ENCODE measurements at regions not wholly inside any gene's neighbourhood (a gene's known extent, or its start where the extent isn't known, plus 50 kb on each side); places are given as distances from the start of the nearest gene placed in this dataset.
A peak's percentile ranks its signal among the peaks of the same experiment; 100 is the strongest.
"Not testable (repeated sequence)": the region's sequence is repeated elsewhere in the genome, so short reads cannot be mapped to it uniquely, and the experiment has no call there.

- Mint-ChIP-seq H3K9me3 (peaks cover 2% of the 10 kb centered on the region), H3K4me3 (no peak overlapping the region), H3K27ac (no peak overlapping the region), H3K27me3 (peaks cover 3 to 16% of the 10 kb centered on the region in 2 donors), H3K4me1 (ENCODE audit: low read depth in 2 of 2) (no peaks in the 10 kb centered on the region), H3K36me3 (no peaks in the 10 kb centered on the region)
- DNase-seq (ENCODE audit: low spot score) (no peak), ATAC-seq (no peak)
Measured at GRCh38 chr5:108556441-108557145, 174.7 kb upstream of the FBXL17 start.

- Mint-ChIP-seq H3K4me3 (no peak overlapping the region), H3K36me3 (no peaks in the 10 kb centered on the region), H3K4me1 (ENCODE audit: low read depth in 2 of 2) (no peaks in the 10 kb centered on the region), H3K27me3 (peaks cover 15 to 26% of the 10 kb centered on the region in 2 donors), H3K9me3 (peaks cover 2% of the 10 kb centered on the region), H3K27ac (no peak overlapping the region)
- ATAC-seq (no peak), DNase-seq (ENCODE audit: low spot score) (no peak)
Measured at GRCh38 chr5:108548684-108549596, 167.0 kb upstream of the FBXL17 start.

GRCh38 chr5:108546939-108547338 lies 165.0 kb upstream of the FBXL17 start:
- no peak for DNase-seq (ENCODE audit: low spot score)
- no peak overlapping the region for H3K4me3 Mint-ChIP-seq
- H3K27me3 Mint-ChIP-seq: peaks cover 15 to 17% of the 10 kb centered on the region in 2 donors
- no peaks in the 10 kb centered on the region for H3K4me1 Mint-ChIP-seq (ENCODE audit: low read depth in 2 of 2)
- no peaks in the 10 kb centered on the region for H3K9me3 Mint-ChIP-seq
- no peak for ATAC-seq
- H3K27ac Mint-ChIP-seq: no peak overlapping the region
- no peaks in the 10 kb centered on the region for H3K36me3 Mint-ChIP-seq

- no peaks in the 10 kb centered on the region for H3K4me1 Mint-ChIP-seq (ENCODE audit: low read depth in 2 of 2)
- no peaks in the 10 kb centered on the region for H3K36me3 Mint-ChIP-seq
- no peak overlapping the region for H3K27ac Mint-ChIP-seq
- H3K4me3 Mint-ChIP-seq: no peak overlapping the region
- DNase-seq (ENCODE audit: low spot score) (no peak), ATAC-seq (no peak)
- H3K9me3 Mint-ChIP-seq: no peaks in the 10 kb centered on the region
- peaks cover 17 to 20% of the 10 kb centered on the region in 2 donors for H3K27me3 Mint-ChIP-seq
Measured at GRCh38 chr5:108545301-108545700, 163.4 kb upstream of the FBXL17 start.

GRCh38 chr5:108543486-108543885 lies 161.6 kb upstream of the FBXL17 start:
- peaks cover 17 to 26% of the 10 kb centered on the region in 2 donors for H3K27me3 Mint-ChIP-seq
- no peaks in the 10 kb centered on the region for H3K4me1 Mint-ChIP-seq (ENCODE audit: low read depth in 2 of 2)
- no peak overlapping the region for H3K27ac Mint-ChIP-seq
- no peaks in the 10 kb centered on the region for H3K36me3 Mint-ChIP-seq
- DNase-seq (ENCODE audit: low spot score) (no peak), ATAC-seq (no peak)
- no peaks in the 10 kb centered on the region for H3K9me3 Mint-ChIP-seq
- H3K4me3 Mint-ChIP-seq: no peak overlapping the region

- Mint-ChIP-seq H3K27ac (no peak overlapping the region), H3K27me3 (peaks cover 10 to 20% of the 10 kb centered on the region in 2 donors), H3K36me3 (no peaks in the 10 kb centered on the region), H3K4me3 (no peak overlapping the region), H3K9me3 (no peaks in the 10 kb centered on the region), H3K4me1 (ENCODE audit: low read depth in 2 of 2) (no peaks in the 10 kb centered on the region)
- ATAC-seq (no peak), DNase-seq (ENCODE audit: low spot score) (no peak)
Measured at GRCh38 chr5:108541836-108542235, 159.9 kb upstream of the FBXL17 start.

GRCh38 chr5:108536321-108536720 lies 154.4 kb upstream of the FBXL17 start:
- H3K9me3 Mint-ChIP-seq: no peaks in the 10 kb centered on the region
- no peak for ATAC-seq
- H3K27me3 Mint-ChIP-seq: peaks cover 0 to 10% of the 10 kb centered on the region in 2 donors
- no peaks in the 10 kb centered on the region for H3K36me3 Mint-ChIP-seq
- no peaks in the 10 kb centered on the region for H3K4me1 Mint-ChIP-seq (ENCODE audit: low read depth in 2 of 2)
- no peak overlapping the region for H3K4me3 Mint-ChIP-seq
- no peak overlapping the region for H3K27ac Mint-ChIP-seq
- no peak for DNase-seq (ENCODE audit: low spot score)

GRCh38 chr5:108532129-108532445 lies 150.2 kb upstream of the FBXL17 start:
- peaks cover 0 to 18% of the 10 kb centered on the region in 2 donors for H3K27me3 Mint-ChIP-seq
- not testable (repeated sequence) for H3K4me3 Mint-ChIP-seq; H3K27ac Mint-ChIP-seq; H3K36me3 Mint-ChIP-seq; DNase-seq (ENCODE audit: low spot score); H3K4me1 Mint-ChIP-seq (ENCODE audit: low read depth in 2 of 2); H3K9me3 Mint-ChIP-seq
- ATAC-seq: peak in 1 of 2 donors; percentile 28

GRCh38 chr5:108531367-108532128 lies 149.7 kb upstream of the FBXL17 start:
- no peak overlapping the region for H3K4me3 Mint-ChIP-seq
- DNase-seq (ENCODE audit: low spot score): no peak
- H3K27me3 Mint-ChIP-seq: peaks cover under 1 to 21% of the 10 kb centered on the region in 2 donors
- ATAC-seq: no peak
- peaks cover 3% of the 10 kb centered on the region for H3K9me3 Mint-ChIP-seq
- H3K4me1 Mint-ChIP-seq (ENCODE audit: low read depth in 2 of 2): no peaks in the 10 kb centered on the region
- peaks cover 2% of the 10 kb centered on the region for H3K36me3 Mint-ChIP-seq
- no peak overlapping the region for H3K27ac Mint-ChIP-seq

- ATAC-seq (no peak), DNase-seq (ENCODE audit: low spot score) (no peak)
- Mint-ChIP-seq H3K4me3 (no peak overlapping the region), H3K27me3 (peaks cover 2 to 26% of the 10 kb centered on the region in 2 donors), H3K4me1 (ENCODE audit: low read depth in 2 of 2) (no peaks in the 10 kb centered on the region), H3K36me3 (peaks cover 7% of the 10 kb centered on the region), H3K9me3 (peaks cover 4% of the 10 kb centered on the region), H3K27ac (no peak overlapping the region)
Measured at GRCh38 chr5:108530706-108531105, 148.8 kb upstream of the FBXL17 start.

- Mint-ChIP-seq H3K4me1 (ENCODE audit: low read depth in 2 of 2) (no peaks in the 10 kb centered on the region), H3K4me3 (no peak overlapping the region), H3K27ac (no peak overlapping the region), H3K9me3 (peaks cover 4% of the 10 kb centered on the region), H3K27me3 (peaks cover 2 to 26% of the 10 kb centered on the region in 2 donors), H3K36me3 (peaks cover 7% of the 10 kb centered on the region)
- DNase-seq (ENCODE audit: low spot score): no peak
- ATAC-seq: no peak
Measured at GRCh38 chr5:108529381-108529780, 147.5 kb upstream of the FBXL17 start.

GRCh38 chr5:108528655-108529054 lies 146.8 kb upstream of the FBXL17 start:
- peaks cover 2 to 26% of the 10 kb centered on the region in 2 donors for H3K27me3 Mint-ChIP-seq
- H3K36me3 Mint-ChIP-seq: peaks cover 7% of the 10 kb centered on the region
- no peak overlapping the region for H3K27ac Mint-ChIP-seq
- no peaks in the 10 kb centered on the region for H3K4me1 Mint-ChIP-seq (ENCODE audit: low read depth in 2 of 2)
- DNase-seq (ENCODE audit: low spot score) (no peak), ATAC-seq (no peak)
- H3K4me3 Mint-ChIP-seq: no peak overlapping the region
- H3K9me3 Mint-ChIP-seq: peaks cover 4% of the 10 kb centered on the region

- H3K9me3 Mint-ChIP-seq: peaks cover 4% of the 10 kb centered on the region
- no peak overlapping the region for H3K4me3 Mint-ChIP-seq
- H3K4me1 Mint-ChIP-seq (ENCODE audit: low read depth in 2 of 2): no peaks in the 10 kb centered on the region
- peaks cover 7% of the 10 kb centered on the region for H3K36me3 Mint-ChIP-seq
- no peak overlapping the region for H3K27ac Mint-ChIP-seq
- no peak for DNase-seq (ENCODE audit: low spot score)
- ATAC-seq: no peak
- peaks cover 4 to 21% of the 10 kb centered on the region in 2 donors for H3K27me3 Mint-ChIP-seq
Measured at GRCh38 chr5:108524564-108524963, 142.7 kb upstream of the FBXL17 start.

- no peak for DNase-seq (ENCODE audit: low spot score)
- H3K4me3 Mint-ChIP-seq: no peak overlapping the region
- peaks cover 4 to 13% of the 10 kb centered on the region in 2 donors for H3K27me3 Mint-ChIP-seq
- no peaks in the 10 kb centered on the region for H3K4me1 Mint-ChIP-seq (ENCODE audit: low read depth in 2 of 2)
- no peak overlapping the region for H3K27ac Mint-ChIP-seq
- H3K36me3 Mint-ChIP-seq: peaks cover 7% of the 10 kb centered on the region
- peaks cover 2% of the 10 kb centered on the region for H3K9me3 Mint-ChIP-seq
- ATAC-seq: no peak
Measured at GRCh38 chr5:108523360-108523759, 141.5 kb upstream of the FBXL17 start.

All from natural killer cell treated with Interleukin-12 subunit alpha and Interleukin-12 subunit beta and Interleukin-15 and Interleukin-18, amount 100 ng/mL, for 72 hours (primary cell).